Astrocyte of the hippocampus (primary cell): ENCODE measurements at regions not wholly inside any gene's neighbourhood (a gene's known extent, or its start where the extent isn't known, plus 50 kb on each side); places are given as distances from the start of the nearest gene placed in this dataset.
"Not testable (repeated sequence)": the region's sequence is repeated elsewhere in the genome, so short reads cannot be mapped to it uniquely, and the experiment has no call there.

Experiments used
- DNase-seq: peaks from one replicate; pipeline ENCODE4 v3.0.0; 2011; ENCODE audit warnings: low read depth, low spot score

DNA sequence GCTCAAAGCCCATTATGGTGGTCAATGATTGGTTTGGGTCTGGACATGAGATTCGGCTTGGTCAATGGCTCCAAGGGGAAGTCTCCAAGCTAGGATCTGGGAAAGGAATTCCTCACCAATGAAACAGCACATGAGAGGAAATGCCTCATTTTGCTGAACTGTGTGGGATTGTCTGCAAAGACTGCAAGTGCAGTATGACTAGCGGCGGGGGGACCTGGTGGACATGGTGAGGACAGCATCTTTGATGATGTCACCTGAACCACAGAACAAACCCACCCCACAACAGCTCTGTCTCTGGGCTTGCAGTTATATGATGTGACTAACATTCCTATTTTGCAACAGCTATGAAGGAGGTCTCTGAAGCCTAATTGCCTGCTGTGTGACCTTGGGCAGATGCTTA lies 50.6 kb upstream of the NKD1 start:
- DNase-seq = peak; percentile 28

DNA sequence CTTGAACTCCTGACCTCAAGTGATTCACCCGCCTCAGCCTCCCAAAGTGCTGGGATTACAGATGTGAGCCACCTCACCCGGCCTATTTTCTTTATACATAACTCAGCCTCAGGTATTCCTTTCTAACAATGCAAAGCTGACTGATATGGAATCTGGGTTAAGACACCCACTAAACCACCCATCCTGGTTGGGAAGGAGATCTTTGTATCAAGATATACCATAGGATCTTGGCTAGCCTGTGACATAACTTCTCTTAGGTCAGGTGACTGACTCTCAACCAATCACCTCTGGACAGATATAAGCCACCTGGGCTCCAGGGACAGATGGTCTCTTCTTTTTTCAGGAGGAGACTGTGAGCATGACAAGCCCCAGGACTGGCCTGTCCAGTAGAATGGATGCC lies 51.2 kb upstream of the NKD1 start:
- no peak for DNase-seq

DNA sequence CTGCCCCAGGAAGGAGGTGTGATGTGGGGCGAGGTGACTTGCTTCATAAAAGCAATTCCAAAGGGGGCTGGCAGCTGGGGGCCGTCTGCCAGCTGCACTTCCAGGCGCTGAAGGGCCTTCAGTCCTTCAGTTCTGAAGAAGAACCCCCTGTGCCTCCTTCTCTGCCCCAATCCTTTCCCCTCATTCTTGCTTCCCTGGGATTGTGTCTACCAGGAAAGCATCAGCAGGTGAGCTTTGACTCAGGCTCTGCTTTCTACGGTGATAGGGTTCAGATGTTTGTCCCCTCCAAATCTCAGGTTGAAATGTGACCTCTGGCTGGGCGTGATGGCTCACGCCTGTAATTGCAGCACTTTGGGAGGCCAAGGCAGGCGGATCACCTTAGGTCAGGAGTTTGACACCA lies 52.5 kb upstream of the NKD1 start:
- no peak for DNase-seq

DNA sequence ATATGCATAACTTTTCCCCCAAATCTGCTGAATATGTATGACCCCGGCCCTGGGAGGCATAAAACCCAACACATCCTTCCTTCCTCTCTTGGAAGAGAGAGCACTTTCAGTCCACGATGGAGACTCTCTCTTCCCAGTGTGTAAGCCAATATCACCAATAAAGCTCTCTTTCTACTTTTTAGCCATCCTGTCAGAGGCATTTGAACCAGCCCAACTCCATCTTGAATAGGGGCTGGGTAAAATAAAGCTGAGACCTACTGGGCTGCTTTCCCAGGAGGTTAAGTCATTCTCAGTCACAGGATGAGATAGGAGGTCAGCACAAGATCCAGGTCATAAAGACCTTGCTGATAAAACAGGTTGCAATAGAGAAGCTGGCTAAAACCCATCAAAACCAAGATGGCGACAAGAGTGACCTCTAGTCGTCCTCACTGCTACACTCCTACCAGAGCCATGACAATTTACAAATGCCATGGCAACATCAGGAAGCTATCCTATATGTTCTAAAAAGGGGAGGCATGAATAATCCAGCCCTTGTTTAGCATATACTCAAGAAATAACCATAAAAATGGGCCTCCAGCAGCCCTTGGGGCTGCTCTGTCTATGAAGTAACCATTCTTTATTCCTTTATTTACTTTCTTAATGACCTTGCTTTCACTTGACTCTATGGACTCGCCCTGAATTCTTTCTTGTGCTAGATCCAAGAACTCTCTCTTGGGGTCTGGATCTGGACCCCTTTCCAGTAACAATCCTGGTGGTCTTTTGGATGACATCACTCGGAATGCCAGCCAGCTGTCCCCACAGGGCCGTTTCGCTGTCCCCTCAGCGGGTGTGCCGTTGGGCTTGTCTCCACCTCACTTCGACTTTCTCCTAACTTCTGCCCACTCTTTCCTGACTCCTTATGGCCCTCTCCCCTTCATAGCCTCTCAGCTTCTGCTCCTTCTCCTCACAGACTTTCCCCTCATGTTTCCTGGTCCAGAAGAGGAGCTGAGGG lies 53.4 kb upstream of the NKD1 start:
- DNase-seq = no peak

DNA sequence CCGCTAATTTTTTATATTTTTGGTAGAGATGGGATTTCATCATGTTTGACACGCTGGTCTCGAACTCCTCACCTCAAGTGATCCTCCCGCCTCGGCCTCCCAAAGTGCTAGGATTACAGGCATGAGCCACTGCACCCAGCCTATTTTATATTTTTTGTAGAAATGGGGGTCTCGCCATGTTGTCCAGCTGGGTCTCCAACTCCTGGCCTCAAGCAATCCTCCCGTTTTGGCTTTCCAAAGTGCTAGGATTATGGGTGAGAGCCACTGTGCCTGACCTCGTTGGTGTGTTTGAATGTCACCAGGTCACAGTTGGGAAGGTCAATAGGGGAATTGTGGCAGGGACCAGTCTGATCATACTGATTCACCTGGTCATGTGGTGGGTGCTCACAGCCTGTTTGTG lies 56.7 kb upstream of the NKD1 start:
- no peak for DNase-seq

DNA sequence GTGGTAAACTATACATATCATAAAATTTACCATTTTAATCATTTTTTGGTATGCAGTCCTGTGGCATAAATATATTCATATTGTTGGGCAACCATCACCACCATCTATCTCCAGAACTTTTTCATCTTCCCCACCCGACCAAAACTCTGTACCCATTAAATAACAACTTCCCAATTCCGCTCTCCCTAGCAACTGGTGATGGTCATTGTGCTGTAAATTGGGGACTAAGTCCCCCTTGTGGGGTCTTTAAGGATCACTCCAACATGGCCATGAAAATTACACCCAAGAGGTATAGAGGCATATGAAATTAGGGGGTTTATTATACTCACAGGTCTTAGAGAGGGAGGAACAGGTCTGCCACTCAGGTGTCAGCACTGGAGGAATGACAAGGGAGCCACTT lies 57.4 kb upstream of the NKD1 start:
- no peak for DNase-seq

DNA sequence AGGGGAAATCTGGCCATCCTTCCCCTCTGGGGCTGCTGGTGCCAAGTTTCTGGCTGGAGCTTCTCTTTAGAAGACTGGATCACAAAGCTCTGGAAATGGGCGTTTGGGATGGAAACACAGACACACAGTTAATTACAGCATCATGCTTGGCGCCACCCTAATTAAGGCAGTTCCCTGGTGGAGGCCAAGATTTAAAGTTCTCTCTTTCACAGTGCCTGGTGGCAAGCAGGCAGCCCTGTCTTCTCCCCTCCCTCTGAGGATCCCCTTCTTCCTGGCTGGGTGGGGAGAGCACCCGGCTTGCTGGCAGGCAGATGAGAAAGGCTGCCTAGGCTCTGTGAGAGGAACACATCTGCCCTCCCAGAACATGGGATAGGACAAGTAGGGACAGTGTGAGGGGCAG lies 59.0 kb upstream of the NKD1 start:
- DNase-seq = no peak

DNA sequence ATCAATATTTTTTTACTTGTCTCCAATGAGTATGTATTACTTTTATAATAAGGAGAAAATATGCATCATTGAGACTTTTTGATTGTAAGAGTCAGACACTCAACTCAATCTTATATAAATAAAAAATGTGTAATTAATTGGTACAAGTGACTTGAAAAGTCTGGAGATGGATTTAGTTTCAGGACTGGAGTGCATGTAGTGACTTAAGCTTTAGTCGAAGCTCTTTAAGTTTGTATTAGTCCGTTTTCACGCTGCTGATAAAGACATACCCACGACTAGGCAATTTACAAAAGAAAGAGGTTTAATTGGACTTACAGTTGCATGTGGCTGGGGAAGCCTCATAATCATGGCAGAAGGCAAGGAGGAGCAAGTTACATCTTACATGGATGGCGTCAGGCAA lies 60.7 kb upstream of the NKD1 start:
- DNase-seq = no peak

DNA sequence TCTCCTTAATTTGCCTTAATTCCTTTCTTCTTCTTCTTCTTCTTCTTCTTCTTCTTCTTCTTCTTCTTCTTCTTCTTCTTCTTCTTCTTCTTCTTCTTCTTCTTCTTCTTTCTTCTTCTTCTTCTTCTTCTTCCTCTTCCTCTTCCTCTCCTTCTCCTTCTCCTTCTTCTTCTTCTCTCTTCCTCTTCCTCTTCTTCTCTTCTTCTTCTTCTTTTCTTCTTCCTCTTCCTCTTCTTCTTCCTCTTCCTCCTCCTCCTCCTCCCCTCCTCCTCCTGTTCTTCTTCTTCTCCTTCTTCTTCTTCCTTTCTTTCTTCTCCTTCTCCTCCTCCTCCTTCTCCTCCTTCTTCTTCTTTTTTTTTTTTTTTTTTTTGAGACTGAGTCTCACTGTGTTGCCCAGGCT lies 62.0 kb upstream of the NKD1 start:
- not testable (repeated sequence) for DNase-seq

DNA sequence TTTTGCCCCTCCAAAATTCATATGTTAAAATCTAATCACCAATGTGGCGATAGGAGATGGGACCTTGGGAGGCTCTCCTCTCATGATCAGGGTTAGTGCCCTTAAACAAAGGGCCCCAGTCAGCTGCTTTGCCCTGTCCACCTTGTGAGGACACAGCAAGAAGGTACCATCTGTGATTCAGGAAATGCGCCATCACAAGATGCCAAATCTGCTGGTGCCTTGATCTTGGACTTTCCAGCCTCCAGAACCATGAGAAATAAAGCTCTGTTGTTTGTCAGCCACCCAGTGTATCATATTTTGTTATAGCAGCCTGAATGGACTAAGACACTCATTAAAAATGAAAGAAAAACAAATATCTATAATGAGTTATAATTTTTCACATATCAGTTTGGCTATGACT lies 63.0 kb upstream of the NKD1 start:
- DNase-seq = no peak

DNA sequence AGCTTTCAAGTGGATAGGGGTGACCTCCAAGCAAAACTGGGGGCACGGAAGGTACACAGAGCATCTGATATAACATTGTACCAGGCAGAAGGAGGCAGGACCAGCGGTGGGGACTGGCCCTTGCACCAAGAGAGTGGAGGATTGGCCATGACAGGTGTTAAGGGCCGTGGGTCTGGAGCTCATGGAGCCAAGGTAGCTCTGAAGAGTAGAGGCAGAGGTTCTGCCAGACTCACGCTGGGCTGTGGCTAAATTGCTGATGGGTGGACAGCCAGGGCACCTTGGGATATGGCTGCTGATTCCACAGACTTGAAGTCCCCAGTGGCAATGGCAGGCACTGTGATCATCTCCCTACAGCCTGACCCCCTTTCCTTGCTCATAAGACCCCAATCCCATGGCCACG lies 65.9 kb upstream of the NKD1 start:
- no peak for DNase-seq

DNA sequence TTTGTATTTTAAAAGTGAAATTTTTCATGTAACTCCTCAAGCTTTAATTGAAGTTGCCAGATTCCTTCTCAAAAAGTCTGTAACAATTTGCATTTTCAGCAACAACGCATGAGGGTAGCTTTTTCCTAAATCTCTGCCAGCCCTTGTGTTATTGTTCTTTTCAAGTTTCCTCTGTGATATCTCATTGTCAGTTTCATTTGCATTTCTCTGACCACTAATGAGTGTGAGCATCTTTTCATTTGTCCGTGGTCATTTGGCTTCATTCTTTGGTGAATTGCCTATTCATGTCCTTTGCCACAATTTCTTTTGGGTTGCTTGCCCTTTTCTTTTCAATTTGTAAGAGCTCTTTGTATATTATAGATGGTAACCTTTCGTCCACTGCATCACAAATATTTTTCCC lies 68.0 kb upstream of the NKD1 start:
- DNase-seq = peak; percentile 31

DNA sequence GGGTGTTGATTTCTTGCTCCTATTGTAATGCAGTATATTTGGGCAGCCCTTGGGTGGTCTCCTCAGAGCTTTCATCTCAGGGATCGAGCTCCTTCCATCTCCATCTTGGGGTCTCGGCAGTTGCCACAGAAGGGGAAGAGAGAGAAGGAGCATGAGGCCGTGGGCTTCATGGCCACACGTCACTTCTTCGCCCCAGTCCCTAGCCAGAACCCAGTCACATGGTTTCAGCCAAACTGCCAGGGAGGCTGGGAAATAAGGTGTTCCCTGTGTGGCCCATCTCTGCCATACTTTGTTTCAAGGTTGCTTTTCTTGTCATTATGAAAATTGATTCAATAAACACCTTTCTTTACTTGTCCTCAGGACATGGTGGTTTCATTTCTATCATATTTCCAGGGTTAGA lies 68.4 kb upstream of the NKD1 start:
- no peak for DNase-seq

DNA sequence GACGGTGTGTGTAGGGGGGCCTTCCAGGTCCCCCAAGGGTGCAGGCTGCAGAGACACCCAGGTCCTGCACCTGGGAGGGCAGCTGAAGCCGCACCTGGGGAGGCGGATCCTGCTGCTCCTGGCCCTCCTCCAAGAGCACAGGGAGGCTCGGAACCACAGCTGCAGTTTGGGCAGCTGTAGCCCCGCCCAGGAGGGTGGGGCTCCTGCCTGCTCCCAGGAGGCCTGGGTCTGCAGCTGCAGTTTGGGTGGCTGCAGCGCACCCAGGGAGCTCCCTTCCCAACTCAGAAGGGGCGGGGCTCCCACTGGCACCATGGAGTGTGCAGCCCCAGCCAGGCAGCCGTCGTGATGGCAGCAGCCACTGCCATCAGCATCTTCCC lies 69.4 kb upstream of the NKD1 start:
- no peak for DNase-seq

DNA sequence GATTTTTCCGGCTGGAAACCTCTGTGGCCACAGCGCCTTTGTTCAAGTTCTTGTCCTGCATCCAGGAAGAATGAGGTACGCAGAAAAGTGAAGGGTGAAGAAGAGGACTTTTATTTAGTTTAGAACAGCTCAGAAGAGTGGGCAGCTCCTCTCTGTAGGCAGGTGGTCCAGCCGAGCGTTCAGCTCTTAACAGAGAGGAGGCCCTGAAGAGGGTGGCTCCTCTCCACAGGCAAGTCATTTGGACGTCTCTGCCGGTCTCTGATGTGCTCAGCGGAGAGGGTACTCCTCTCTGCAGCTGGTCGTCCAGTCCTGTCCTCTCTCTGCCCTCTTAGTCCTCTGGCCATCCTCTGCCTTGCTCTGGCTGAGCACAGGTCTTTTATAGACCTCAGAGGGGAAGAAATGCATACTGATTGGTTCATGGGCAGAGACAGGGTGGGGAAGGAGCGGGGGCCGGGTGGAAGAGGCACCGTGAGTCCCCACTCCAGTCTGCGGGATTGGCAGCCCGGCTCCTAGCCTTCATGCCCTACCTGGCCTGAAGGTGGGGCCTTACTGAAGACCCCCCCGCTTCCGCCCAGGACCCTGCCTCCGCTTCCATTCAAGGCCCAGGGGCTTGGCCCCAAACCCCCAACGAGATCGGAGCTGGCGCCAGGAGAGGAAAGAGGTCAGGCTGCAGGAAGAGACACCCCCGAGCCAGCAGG lies 70.0 kb upstream of the NKD1 start:
- DNase-seq = peak; percentile 31

DNA sequence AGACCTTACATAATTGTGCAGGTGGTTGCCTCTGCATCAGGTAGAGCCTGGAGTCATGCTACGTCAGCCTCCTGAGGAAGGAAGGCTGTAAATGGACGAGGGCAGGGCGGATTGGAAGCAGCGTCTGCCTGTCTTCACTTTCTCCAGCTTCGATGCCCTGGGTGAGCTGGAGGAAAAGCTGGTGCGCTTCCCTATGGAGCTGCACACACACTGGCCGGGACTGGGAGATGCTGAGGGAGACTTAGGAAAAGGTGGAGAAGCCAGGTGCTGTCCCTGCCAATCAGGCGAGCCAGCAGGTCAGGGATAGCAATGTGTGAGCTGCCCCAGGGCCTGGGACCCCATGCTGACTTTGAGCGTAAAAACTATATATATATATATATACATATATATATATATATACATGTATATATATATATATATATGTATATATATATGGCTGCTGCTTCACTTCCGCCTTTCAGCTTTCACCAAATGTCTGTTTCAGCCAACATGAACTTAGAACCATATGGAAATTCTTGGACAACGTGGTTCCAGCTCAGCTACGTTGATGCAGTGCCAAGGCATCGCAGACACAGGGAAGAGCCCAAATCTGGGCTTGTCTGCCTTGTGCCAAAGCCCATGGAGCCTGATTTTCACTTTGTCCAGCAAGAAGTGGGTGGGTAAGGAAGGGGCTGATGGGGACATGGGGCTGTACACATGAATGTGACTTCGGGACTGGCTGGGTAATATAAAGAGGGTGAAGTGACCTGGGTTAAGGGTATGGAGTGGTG lies 71.5 kb upstream of the NKD1 start:
- no peak for DNase-seq

DNA sequence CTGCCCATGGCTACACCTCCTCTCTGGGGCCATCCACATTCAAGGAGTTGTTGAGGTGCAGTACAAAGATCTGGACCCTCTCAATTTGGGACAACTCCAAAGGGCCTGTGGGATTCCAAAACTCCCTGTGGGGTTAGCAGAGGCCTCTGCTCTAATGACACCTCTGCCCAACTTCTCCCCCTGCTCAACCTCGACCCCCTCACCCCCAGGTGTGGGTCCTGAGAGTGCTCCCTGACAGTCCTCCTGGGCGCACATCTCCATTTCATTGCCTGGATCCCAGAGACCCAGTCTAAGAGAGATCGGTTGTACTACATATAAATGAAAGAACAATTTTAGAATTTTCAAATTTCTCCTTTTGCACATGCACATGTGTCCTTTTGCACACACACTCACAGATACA lies 73.0 kb upstream of the NKD1 start:
- no peak for DNase-seq

DNA sequence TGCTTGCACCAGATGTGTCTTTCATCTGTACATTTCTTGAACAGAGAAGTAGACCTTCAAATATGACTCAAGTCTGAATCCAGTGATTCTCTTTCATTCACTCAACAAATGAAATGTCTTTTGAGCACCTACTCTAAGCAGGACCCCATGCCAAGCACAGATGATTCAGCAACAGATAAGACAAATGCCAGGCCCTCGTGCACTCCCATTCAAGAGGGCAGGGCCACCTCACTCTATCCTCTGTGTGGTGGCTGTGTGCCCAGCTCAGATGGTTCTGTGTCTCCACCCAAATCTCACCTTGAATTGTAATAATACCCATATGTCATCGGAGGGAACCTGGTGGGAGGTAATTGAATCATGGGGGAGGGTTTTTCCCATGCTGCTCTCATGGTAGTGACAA lies 74.1 kb upstream of the NKD1 start:
- no peak for DNase-seq

DNA sequence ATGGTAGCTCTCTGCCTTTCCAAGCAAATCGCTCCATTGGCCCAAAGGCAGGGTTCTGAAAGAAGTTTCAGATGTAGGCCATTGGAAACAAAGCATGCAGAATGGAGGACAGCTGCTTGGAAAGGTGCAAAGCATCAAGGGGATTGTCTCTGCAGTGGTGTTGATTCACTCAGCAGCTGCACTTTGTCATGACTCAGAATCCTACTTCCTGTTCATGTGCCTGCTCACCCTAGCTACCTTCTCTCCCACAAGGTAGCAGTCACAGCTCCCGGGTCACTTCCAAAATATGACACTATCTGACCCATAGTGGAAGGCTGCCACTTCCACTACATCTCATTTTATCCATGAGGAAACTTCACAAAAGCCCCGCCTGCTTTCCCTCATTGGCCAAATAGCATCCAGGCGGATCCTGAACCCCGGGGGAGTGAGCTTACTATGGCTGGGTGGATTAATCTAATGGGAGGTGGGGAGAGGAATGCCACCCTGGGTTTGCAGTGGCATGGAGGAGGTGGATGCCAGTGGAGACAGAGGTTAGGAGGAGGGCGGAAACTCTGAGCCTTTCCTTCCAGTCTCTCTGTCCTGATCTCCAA lies 74.7 kb upstream of the NKD1 start:
- DNase-seq = no peak

DNA sequence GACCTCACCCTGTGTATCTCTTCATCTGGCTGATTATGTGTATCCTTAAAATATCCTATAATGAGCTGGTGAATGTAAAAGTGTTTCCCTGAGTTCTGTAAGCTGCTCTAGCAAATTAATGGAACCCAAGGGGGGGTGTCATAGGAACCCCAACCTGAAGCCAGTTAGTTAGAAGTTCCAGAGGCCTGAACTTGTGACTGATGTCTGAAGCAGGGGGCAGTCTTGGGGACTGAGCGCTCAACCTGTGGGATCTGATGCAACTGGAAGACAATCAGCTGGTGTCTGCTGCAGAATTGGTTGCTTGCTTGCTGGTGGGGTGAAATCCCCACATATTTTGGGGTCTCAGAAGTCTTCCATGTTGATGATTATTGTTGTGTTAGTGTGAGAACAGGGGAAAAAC lies 75.7 kb upstream of the NKD1 start:
- DNase-seq = no peak

DNA sequence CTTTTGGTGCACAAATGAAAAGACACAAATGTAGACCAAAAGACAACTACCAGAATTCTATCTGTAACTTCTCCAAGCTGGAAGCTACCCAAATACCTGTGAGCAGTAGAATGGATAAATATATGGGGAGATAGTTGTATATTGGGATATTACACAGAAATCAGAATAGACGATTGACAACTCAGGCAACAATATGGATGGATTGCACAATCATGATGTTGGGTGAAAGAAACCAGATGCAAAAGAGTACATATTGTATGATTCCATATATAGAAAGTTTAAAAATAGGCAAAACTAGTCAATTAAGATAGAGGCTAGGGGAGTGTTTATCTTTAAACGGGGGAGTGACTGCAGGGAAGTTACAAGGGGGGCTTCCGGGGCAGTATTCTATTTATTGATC lies 77.5 kb upstream of the NKD1 start:
- no peak for DNase-seq

DNA sequence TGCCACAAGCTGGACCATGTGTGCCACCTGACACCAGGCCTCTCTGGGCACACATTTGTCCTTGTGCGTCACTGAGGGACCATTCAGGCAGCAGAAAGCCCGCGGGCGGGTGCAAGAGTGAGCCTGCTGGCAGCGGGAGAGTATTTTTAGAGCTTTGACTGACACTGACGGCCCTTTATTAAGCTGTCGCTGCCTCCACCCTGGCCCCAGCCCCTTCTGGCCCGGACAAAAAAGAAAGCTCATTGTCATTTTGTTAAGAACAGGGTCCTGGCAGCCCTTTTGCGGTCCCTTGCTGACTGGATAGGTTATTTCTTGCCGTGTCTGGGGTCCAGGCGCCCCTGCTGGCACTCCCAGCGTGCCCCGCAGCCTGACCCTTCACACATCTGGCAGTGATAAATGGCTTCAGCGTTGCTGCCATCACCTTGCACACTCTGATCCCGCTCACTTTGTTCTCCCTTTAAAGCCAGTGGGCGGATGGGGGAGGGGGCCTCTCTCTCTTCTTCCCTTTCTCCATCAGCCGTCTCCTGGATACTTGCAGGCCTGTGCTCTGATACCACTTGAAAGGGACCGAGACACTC lies 78.4 kb upstream of the NKD1 start:
- DNase-seq = no peak
